Inflammatory macrophage (primary cell): ENCODE measurements at regions not wholly inside any gene's neighbourhood (a gene's known extent, or its start where the extent isn't known, plus 50 kb on each side); places are given as distances from the start of the nearest gene placed in this dataset.

Experiments used
- DNase-seq, 2 donors: peaks; one replicate each; pipeline ENCODE4 v3.0.0-alpha.2; 2020 to 2022

DNA sequence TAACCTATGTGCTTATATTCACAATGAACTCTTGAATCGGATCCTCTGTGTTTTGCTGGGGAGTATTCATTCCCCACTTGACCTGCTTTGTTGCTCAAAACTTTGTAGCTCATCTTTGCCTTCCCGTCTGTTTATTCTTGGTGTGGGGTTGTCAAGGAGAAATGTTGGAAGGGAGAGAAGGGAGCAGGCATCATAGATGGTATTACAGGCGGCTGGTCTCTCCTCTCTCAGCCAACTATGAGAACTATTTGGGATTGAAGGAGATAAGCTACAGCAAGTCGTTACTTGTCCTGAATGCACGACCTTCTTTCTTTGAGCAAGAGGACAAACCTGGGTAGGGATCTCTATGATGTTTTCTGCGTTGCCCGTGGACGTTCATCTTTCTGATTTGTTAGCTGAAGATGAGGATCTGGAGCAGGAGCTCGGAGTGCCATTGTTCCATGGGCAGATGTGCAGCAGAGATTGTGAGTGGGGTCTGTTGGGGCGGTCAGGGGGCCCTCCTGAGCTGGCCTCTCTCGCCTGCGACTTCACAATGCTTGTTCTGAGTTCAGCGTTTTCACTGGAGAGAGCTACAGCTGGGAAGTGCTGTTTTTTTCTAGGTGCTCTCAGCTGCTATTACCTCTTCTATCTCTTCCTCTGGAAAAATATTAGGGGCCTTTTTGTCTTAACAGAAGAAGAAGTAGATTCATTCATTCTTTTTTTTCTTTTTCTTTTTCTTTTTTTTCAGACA, 126.9 kb upstream of the KLF6 start:
- DNase-seq: no peak

DNA sequence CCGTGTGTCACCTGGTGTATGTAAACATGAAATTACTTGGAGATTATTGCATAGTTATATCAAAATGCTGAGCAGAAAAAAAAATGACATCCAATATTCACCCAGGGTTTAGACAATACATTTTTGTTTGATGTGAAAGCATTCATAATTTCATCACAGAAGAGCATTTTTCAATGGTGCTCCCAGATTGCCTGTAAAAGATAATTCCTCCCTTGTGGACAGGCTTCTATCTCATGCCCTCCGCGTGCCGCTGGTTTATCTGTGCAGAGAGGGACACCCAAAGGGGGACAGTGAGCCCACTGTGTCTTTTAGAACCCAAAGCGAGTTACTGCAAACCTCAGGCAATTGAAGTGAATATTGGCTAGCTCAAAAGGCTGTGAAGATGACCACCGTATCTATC, 126.2 kb upstream of the KLF6 start:
- no peak for DNase-seq

- no peak for DNase-seq
Observed at GRCh38 chr10:3909339-3909738, 124.3 kb upstream of the KLF6 start.

GRCh38 chr10:3908183-3908582, 123.2 kb upstream of the KLF6 start:
- DNase-seq: no peak

DNA sequence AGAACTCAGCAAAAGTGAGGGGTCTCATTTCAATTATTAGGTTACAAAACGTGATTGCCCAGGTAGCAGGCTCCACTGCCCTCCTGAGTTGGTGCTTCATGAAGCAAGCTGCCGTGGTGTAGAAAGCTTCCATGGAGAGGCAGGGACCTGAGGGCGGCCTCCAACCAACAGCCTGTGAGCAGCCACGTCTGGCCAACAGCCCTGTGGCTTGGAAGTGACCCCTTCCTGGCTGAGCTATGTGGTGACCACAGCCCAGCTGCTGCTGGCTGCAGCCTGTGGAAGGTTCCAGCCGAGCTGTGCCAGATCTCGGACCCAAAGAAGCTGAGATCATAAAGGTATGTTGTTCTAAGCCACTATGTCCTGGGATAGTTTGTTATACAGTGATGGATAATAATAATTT, 122.5 kb upstream of the KLF6 start:
- no peak for DNase-seq

- DNase-seq: no peak
Observed at GRCh38 chr10:3906511-3907111, 121.6 kb upstream of the KLF6 start.

DNA sequence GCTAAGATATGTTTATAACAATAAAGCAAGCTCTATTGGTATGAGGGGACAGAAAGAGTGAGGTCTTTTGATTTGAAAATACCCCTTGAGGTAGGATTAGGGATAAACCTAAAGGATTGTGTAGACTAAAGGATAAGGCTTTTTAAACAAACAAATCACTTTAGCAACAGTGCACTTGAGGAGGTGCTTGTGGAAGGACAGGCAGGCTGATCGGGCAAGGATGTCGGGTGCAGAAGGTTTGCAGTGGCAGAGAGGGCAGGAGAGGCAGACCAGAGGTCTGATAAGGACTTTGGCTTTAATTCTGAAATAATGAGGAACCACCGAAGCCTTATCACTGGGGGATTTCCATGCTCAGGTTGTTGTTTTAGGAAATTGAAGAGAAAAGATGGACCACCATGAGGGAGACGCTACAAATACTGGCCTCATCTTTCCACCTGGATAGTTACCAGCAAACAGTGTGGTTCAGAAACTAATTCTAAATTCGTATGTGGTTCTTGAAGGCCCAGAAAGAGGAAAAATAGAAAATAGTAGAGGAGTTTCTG, 119.5 kb upstream of the KLF6 start:
- no peak for DNase-seq

DNA sequence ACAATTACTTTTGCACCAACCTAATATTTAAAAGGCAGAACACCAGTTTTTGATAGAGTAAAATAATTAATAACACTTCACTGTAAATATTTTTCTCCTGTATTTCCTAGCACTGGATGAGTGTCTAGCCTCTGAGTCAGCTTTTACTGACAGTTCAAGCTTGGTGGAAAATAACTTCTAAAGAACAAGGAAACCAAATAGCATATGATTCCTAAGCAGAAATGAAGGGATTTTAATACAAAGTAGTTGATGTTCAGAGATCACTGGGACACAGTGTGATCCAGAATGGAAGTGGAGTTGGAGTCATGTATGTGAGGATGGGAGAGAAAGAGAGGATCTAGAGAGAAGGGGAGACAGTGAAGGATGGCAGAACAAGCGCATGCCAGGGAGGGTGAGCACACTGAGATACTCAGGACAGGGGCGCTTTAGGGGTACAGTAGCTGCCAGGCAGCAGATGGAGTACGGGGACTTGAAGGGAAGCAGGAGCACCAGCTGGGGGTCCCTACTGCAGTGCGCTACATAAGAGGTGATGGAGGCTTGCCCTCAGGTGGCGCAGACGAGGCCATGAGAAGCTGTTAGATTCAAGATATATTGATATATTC, 117.9 kb upstream of the KLF6 start:
- DNase-seq: no peak

GRCh38 chr10:3902054-3902808, 117.2 kb upstream of the KLF6 start:
- peak; percentile 13 to 60 for DNase-seq

DNA sequence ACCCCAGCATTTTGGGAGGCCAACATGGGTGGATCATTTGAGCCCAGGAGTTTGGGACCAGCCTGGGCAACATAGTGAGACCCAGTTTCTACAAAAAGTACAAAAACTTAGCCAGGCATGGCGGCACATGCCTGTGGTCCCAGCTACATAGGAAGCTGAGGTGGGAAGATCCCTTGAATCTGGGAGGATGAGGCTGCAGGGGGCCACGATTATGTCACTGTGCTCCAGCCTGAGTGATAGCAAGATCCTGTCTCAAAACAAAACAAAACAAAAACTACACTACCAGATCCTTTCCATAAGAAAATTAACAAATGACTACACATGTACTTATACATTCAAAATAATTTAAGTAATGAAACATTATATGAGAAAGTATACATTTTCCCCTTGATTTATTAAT, 116.4 kb upstream of the KLF6 start:
- DNase-seq: no peak

- no peak for DNase-seq
Observed at GRCh38 chr10:3900391-3900790, 115.4 kb upstream of the KLF6 start.

- DNase-seq: no peak
Observed at GRCh38 chr10:3898821-3899220, 113.8 kb upstream of the KLF6 start.

DNA sequence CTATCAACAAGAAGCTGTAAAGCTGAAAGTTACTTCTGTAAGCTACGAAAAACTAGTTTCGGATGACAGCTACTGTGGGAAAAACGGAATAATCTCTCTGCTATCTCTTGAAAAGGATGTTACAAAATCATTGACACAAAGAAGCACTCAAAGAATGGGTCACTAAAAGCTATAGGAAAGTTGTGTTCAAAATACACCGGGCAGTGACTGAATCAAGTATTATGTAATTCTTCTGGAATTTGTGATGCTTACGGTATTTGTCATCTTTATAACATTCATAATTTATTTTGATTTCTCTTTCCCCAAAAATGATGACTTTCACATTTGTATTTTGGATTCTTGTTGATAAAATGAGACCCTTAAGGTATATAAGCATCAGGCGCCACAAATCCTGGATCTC, 112.1 kb upstream of the KLF6 start:
- DNase-seq: no peak

- DNase-seq: peak; percentile 63 to 65
Observed at GRCh38 chr10:3896161-3896560, 111.2 kb upstream of the KLF6 start.

GRCh38 chr10:3895045-3895631, 110.1 kb upstream of the KLF6 start:
- no peak for DNase-seq

DNA sequence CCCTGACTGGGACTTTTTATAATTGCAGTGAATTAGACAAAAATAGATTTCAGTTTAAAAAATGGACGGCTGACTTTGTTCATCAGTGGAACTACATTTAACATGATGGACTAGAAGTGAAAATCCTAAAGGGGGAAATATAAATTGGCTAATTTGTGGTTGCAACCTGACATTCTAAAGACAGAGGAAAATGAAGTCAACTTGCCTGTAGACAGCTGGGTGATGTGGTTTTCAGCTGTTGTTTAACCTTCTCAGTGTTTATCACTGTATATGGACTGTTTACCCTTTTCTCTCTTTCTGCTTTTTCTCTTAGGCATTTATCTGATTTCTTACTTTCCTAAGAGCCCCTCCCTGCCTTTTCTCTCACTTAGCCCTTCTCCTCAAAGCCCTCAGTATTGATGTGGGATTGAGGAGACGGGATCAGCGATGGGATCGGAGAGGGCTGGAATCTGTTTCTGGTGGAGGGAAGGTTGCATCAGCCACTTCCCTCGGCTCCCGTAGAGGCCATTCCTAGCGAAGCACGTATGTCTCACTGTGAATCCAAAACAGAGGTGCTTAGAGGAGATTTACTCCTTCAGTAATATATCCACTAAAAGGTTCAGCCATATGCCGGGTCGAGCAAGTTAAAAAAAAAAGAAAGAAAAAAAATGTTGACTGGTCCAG, 109.0 kb upstream of the KLF6 start:
- peak; percentile 24 to 37 for DNase-seq

GRCh38 chr10:3892440-3893425, 107.7 kb upstream of the KLF6 start:
- no peak for DNase-seq

DNA sequence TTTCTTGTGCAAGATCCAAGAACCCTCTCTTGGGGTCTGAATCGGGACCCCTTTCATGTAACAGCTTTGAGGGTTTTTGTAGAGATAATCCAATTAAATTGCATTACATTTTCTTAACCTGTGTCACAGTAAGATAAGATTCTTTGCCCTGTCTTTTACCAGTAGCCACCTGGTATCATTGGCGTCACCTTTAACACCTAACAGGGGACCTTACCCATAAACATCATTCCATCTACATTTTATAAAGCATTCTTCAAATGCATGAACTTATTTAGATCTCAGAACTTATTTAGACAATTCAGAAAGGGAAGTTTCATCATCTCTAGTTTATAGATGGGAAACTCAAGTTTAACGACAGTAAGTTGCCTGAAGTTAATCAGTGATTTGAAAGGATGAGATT, 106.4 kb upstream of the KLF6 start:
- no peak for DNase-seq

- no peak for DNase-seq
Observed at GRCh38 chr10:3890602-3891352, 105.8 kb upstream of the KLF6 start.

DNA sequence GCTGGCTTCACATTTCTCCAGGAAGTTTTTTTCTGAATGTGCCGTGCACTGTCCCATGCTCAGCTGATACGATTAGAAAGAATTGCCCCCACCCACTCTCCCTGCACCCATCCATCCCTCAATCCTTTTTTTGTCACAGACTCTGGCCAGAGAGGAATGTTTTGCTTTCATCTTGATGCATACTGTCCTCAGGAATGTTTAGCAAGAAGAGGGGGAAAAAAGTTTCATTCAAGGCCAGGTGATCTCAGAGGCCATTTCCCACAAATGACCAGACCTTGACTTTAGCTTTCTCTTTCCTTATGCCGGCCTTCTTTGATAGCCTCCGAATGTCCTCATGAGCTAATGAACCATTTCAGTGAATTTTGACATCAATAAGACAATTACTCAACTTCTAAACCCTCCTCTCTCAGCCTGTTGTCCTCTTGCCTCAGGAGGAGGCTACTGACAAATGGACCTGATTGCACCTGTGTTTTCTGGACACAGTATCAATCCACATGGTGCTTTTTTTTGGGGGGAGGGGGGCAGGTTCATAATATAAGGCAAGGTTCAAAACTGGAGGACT, 105.0 kb upstream of the KLF6 start:
- no peak for DNase-seq
